GM18505 (cell line): ENCODE measurements at regions not wholly inside any gene's neighbourhood (a gene's known extent, or its start where the extent isn't known, plus 50 kb on each side); places are given as distances from the start of the nearest gene placed in this dataset.

Experiments
- ATAC-seq: cut with Tn5 transposase; IDR thresholded peaks from one replicate; pipeline ENCODE4 v1.9.1; 2021; ENCODE audit not compliant: unreplicated experiment
- POLR2A ChIP-seq: IDR thresholded peaks from 4 replicates; pipeline ENCODE4 v1.6.1; 2011; ENCODE audit warnings: borderline replicate concordance; ENCODE audit not compliant: insufficient read depth, insufficient read length; ENCODE audit errors: extremely low read depth

GRCh38 chr4:11342401-11342800 lies 86.3 kb downstream of the HS3ST1 start:
- ATAC-seq = no peak
- no peak for TF ChIP-seq POLR2A

DNA sequence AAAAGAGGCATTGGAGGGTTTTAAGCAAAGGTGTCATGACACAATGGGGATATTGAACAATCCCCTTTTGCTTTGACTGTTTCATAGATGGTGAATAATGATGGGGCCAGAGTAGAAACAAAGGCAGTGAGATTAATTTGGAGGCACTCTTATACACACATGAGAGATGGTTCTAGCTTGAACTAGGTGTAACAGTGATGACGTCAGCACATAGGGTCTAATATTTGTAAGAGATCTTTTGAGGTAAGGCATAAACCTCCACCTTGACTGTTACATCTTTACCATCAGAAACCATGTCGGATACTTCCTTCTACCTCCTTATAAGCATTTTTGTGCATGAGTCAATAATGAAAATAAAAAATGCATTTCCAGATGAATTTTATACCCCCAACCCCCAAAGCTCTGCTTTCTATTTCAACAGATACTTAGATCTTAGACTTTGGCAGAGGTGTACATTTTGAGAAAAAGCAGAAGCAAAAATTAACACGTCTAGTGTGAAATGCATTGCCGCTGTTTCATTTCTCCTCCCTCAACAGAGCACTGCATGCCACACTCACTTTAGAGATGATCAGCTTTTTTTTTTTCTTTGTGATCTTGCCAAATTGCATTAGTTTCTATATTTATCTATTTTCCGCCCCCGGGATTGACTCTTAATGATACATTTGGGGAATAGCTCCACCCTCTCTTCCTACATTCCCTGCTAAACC lies 87.2 kb downstream of the HS3ST1 start:
- TF ChIP-seq POLR2A = no peak
- no peak for ATAC-seq

DNA sequence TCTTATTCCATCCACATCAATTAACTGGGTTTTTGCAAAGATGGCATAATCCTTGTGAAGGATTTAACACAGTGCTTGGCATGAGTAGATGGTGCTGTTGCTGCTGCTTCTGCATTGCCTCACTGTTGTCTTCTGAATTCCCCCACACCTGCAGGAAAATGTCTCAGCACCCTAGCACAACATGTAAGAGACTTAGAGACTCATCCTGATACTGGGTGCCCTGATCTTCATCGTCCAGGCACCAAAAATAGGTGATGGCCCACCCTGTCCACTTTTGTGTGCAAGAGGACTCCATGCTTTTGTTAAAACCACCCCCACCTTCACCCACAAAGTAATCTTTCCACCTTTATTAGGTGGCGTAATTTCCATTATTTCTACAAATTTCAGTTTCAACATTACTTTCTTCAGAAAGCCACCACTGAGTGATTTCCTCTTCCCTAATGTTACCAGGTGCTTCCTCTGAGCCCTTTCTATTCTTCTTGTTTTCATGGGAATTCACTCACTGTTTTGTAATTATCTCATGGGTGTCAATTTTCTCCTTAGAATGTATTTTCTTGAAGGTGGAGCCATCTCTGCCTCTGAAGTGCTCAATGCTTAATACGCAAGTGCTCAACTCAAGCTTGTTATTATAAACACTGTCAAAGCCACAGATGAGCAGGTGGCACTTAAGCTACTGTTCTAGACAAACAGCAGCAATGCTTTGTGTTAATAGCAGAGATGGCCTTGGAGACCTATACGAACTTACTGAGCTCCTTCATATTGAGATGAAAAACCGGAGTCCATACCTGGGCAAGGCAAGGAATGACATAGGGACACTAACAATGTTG lies 89.5 kb downstream of the HS3ST1 start:
- no peak for ATAC-seq
- no peak for TF ChIP-seq POLR2A

DNA sequence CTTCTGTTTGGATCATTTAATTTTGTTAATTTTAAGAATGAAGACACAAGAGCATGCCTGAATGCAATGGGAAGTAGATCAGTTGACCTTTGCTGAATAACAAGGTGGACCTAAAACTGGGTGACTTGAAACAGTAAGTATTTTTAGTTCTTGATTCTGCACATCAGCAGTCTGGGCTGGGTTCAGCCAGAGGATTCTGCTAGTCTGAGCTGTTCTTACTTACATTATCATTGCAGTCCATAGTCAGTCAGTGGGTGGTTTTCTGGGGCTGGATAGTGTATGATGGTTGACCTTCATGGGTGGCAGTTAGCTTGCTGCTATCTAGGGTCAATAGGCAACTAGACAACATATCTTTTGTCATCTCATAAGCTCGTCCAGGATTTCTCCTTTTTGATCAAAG lies 91.4 kb downstream of the HS3ST1 start:
- no peak for ATAC-seq
- no peak for TF ChIP-seq POLR2A

- no peak for ATAC-seq
- TF ChIP-seq POLR2A = no peak
Observed at GRCh38 chr4:11336435-11336834, 92.3 kb downstream of the HS3ST1 start.

GRCh38 chr4:11334887-11335286 lies 93.8 kb downstream of the HS3ST1 start:
- TF ChIP-seq POLR2A = no peak
- no peak for ATAC-seq

- no peak for ATAC-seq
- TF ChIP-seq POLR2A = no peak
Observed at GRCh38 chr4:11328401-11328800, 100.3 kb downstream of the HS3ST1 start.

GRCh38 chr4:11326021-11326420 lies 102.7 kb downstream of the HS3ST1 start:
- no peak for ATAC-seq
- no peak for TF ChIP-seq POLR2A

- ATAC-seq = no peak
- TF ChIP-seq POLR2A = no peak
Observed at GRCh38 chr4:11323771-11324170, 104.9 kb downstream of the HS3ST1 start.

- no peak for ATAC-seq
Observed at GRCh38 chr4:11313157-11313943, 115.3 kb downstream of the HS3ST1 start.

DNA sequence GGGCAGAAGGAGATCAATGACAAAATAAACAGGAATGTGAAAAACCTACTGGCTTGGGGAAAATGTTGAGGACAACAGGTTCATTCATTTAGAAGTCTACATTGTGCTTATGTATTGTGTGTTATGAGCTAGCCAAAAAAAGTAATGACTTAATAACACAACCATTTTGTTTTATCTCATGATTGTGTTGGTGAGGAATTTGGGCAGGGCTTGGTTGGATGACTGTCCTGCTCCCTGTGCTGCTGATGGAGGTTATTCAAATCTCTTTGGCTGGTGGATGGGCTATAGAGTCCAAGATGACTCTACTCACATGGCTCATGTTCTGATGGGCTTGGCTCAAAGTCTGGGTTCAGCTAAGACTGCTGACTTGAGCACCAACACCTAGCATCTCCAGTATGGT lies 116.3 kb downstream of the HS3ST1 start:
- no peak for ATAC-seq
- no peak for TF ChIP-seq POLR2A

More at GRCh38 chr4:11313157-11313943, 115.3 kb downstream of the HS3ST1 start:
- no peak for TF ChIP-seq POLR2A

DNA sequence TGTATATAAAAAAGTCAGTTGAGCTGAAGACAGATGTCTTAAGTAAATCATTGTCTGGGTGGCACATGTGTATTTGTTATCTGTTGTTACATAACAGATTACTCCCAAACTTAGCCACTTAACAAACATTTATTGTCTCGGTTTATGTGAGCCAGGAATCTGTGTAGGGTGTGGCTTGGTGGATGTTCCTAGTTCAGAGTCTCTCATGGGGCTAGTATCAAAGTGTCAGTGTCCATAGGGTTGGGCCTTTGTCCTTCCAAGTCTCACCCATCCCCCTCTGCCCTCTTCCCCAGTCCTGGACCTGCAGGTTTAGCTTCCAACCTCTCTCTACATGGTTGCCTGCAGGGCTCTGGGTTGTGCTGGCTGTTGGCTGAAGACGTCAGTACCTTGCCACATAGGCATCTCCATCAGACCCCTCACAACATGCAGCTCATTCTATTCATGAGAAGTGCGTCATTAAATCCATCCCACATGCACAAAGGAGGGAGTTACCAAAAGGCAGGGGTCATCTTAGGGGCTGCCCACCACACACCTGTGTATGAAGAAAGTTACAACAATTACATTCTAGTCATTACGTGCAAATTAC lies 127.5 kb downstream of the HS3ST1 start:
- ATAC-seq = no peak
- no peak for TF ChIP-seq POLR2A

DNA sequence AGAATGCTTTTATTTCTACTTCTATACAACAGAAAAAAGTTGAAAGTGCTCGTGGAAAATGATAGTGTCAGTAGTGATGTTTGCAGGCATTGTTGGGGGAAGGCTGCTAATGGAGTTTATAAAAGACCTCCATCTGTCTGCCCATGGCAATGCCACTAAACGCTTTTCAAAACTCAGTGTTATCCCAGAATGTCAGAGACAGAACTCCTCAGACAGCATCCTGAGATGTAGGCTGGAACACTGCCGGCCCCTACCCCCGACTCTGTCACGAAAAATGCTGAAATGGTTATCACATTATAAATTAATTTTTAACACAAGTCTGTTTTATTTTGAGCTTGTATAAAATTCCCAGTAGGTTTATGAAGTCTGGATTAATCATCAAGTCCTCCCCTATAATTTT lies 128.9 kb downstream of the HS3ST1 start:
- no peak for TF ChIP-seq POLR2A
- no peak for ATAC-seq

DNA sequence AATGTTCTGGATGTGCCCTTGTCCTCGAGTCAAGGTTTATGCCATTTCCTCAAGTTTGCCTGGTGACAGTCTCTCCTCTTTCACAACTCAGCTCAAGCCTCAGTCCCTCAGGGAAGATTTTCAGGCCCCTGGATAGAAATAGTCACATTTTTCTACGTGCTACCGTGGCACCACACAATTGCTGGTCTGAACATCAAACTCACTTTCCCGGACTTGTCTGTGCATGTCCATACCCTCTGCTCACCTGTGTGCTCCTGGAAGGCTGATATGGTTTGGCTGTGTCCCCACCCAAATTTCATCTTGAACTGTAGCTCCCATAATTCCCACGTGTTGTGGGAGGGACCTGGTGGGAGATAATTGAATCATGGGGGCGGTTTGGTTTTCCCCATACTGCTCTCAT lies 129.7 kb downstream of the HS3ST1 start:
- ATAC-seq = no peak
- no peak for TF ChIP-seq POLR2A

DNA sequence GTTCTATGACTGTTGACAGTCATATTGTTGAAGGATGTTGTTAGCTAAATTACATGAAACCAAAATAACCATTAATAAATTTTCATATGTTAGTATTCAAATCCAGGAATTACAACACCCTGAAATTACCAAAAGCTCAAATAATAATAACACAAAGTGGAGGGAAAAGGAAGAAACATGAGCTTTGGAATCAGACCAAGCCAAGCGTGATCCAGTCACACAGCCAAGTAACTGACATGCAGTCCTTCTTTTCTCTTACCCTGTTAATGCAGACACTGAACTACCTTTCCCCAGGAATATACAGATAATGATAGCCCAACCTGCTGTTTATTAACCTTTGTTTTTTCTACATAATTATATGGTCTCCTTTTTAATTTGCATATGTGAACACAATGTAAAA lies 130.2 kb downstream of the HS3ST1 start:
- ATAC-seq = no peak
- no peak for TF ChIP-seq POLR2A
